ENCODE measurements at regions not wholly inside any gene's neighbourhood (a gene's known extent, or its start where the extent isn't known, plus 50 kb on each side); places are given as distances from the start of the nearest gene placed in this dataset.

DNA sequence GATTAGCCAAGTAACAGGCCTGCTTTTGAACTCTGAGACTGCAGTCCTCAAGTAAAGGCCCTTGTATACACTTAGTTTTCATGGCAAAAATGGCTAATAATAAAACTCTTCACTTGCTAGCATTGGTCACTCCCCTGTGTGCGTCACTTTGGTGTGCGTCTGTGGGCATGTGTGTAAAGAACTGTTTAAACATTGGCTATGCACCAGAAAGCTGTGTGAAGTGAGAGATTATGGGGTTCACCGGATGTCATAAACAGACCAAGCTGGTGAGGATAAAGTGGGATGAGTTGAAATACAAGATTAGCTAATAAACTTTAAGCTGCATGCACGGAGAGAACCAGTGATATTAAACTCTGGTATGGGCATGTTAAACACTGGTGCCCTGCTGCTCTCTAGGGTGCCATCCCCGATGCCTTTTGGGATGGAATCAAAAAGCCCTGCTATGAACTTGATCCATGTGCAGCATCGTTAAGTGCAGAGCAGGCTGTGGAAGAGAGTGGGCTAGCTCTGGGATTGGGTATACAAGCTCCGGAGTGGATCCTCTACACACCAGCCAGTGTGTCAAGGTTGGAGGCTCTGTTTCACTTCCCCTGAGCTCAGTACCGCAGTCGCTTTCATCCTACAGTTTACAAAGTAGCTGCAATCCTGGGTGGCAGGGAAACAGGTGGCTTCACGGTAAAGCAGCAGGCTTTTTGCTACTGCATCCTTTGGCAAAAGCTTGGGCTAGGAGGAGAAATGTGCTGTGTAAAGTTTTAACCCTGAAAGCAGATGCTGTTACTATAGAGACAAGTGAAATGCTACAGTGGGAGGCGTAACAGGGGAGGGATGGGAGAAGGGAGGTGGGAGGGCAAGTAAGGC lies 108.3 kb upstream of the SLC4A4 start:
- no peak for TF ChIP-seq POLR2A (IDR thresholded peaks at IDR 0.05)
- TF ChIP-seq, protein P1, sequence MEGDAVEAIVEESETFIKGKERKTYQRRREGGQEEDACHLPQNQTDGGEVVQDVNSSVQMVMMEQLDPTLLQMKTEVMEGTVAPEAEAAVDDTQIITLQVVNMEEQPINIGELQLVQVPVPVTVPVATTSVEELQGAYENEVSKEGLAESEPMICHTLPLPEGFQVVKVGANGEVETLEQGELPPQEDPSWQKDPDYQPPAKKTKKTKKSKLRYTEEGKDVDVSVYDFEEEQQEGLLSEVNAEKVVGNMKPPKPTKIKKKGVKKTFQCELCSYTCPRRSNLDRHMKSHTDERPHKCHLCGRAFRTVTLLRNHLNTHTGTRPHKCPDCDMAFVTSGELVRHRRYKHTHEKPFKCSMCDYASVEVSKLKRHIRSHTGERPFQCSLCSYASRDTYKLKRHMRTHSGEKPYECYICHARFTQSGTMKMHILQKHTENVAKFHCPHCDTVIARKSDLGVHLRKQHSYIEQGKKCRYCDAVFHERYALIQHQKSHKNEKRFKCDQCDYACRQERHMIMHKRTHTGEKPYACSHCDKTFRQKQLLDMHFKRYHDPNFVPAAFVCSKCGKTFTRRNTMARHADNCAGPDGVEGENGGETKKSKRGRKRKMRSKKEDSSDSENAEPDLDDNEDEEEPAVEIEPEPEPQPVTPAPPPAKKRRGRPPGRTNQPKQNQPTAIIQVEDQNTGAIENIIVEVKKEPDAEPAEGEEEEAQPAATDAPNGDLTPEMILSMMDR (IDR thresholded peaks at IDR 0.05): no peak
